OCI-LY1 (cell line): ENCODE measurements at regions not wholly inside any gene's neighbourhood (a gene's known extent, or its start where the extent isn't known, plus 50 kb on each side); places are given as distances from the start of the nearest gene placed in this dataset.

Source experiments
- H2AFZ ChIP-seq: fragments of 200-600 bp; sonication (generic), shearing (Covaris generic); 2 replicates; pipeline ENCODE4 v1.6.0; 2014; ENCODE audit warnings: antibody characterized with exemption, mild to moderate bottlenecking, low read length
- H3F3A ChIP-seq: fragments of 200-600 bp; sonication (generic), shearing (Covaris generic); 2 replicates; pipeline ENCODE4 v1.6.0; 2014; ENCODE audit warnings: mild to moderate bottlenecking, antibody characterized with exemption, low read length, moderate library complexity; ENCODE audit not compliant: insufficient read depth
- H3K27ac ChIP-seq: fragments of 200-600 bp; sonication (generic); 2 replicates; pipeline ENCODE4 v1.5.1; 2014; ENCODE audit warnings: low read length, mixed run types, mild to moderate bottlenecking, low read depth; ENCODE audit not compliant: poor library complexity, severe bottlenecking
- H3K27me3 ChIP-seq: fragments of 200-600 bp; sonication (generic); 2 replicates; pipeline ENCODE4 v1.6.0; 2014; ENCODE audit warnings: antibody characterized with exemption, mild to moderate bottlenecking, low read length, moderate library complexity; ENCODE audit not compliant: insufficient read depth
- H3K36me3 ChIP-seq: fragments of 200-600 bp; sonication (generic); 2 replicates; pipeline ENCODE4 v1.6.1; 2014; ENCODE audit warnings: mild to moderate bottlenecking, antibody characterized with exemption, low read length, moderate library complexity, mixed read lengths; ENCODE audit not compliant: insufficient read depth
- H3K4me1 ChIP-seq: fragments of 200-600 bp; sonication (generic); 2 replicates; pipeline ENCODE4 v1.5.1; 2014; ENCODE audit warnings: mild to moderate bottlenecking, low read length, moderate library complexity; ENCODE audit not compliant: insufficient read depth, severe bottlenecking
- H3K4me2 ChIP-seq: fragments of 200-600 bp; sonication (generic), shearing (Covaris generic); 2 replicates; pipeline ENCODE4 v1.6.1; 2014; ENCODE audit warnings: low read length
- H3K4me3 ChIP-seq: fragments of 200-600 bp; sonication (generic); 2 replicates; pipeline ENCODE4 v1.5.1; 2014; ENCODE audit warnings: low read length, low read depth, mild to moderate bottlenecking, mixed read lengths; ENCODE audit not compliant: poor library complexity, severe bottlenecking
- H3K79me2 ChIP-seq: fragments of 200-600 bp; shearing (Covaris generic); 2 replicates; pipeline ENCODE4 v1.6.1; 2016; ENCODE audit warnings: mixed run types, low read length, mixed read lengths; ENCODE audit not compliant: insufficient read depth
- H3K9ac ChIP-seq: fragments of 200-600 bp; sonication (generic), shearing (Covaris generic); 2 replicates; pipeline ENCODE4 v1.6.1; 2014; ENCODE audit warnings: mild to moderate bottlenecking, low read length, mixed read lengths
- H3K9me2 ChIP-seq: fragments of 200-600 bp; sonication (generic), shearing (Covaris generic); 2 replicates; pipeline ENCODE4 v1.6.1; 2014; ENCODE audit warnings: low read depth, mild to moderate bottlenecking, low read length, mixed read lengths
- H3K9me3 ChIP-seq: fragments of 200-600 bp; shearing (Covaris generic); 2 replicates; pipeline ENCODE4 v1.6.1; 2014; ENCODE audit warnings: low read length, mixed read lengths
- H4K20me1 ChIP-seq: fragments of 200-600 bp; sonication (generic), shearing (Covaris generic); 2 replicates; pipeline ENCODE4 v1.6.0; 2016; ENCODE audit warnings: mild to moderate bottlenecking, low read length; ENCODE audit not compliant: insufficient read depth
- EZH2 ChIP-seq: fragments of 200-600 bp; sonication (generic), shearing (Covaris generic); IDR thresholded peaks from 2 replicates; pipeline ENCODE4 v1.8.0; 2017; ENCODE audit warnings: borderline replicate concordance, mixed run types, mild to moderate bottlenecking, antibody characterized with exemption, low read length, moderate library complexity, mixed read lengths
- TF ChIP-seq, protein P1 (sequence below): fragments of 200-600 bp; sonication (generic), shearing (Covaris generic); IDR thresholded peaks from 2 replicates; pipeline ENCODE4 v1.5.1; 2017; ENCODE audit warnings: mild to moderate bottlenecking, antibody characterized with exemption, low read length, moderate library complexity, mixed read lengths

GRCh38 chr9:79020276-79020675, 551.5 kb upstream of the TLE4 start:
- Histone ChIP-seq H3K27ac (no peak overlapping the region), H3F3A (no peaks in the 10 kb centered on the region), H3K27me3 (no peaks in the 10 kb centered on the region), H3K9ac (no peak overlapping the region), H3K4me1 (no peaks in the 10 kb centered on the region), H3K36me3 (no peaks in the 10 kb centered on the region), H4K20me1 (no peaks in the 10 kb centered on the region), H3K79me2 (no peaks in the 10 kb centered on the region), H3K9me3 (no peaks in the 10 kb centered on the region), H3K4me2 (no peak overlapping the region), H3K4me3 (no peak overlapping the region), H2AFZ (no peak overlapping the region), H3K9me2 (no peaks in the 10 kb centered on the region)
- TF ChIP-seq, protein P1, sequence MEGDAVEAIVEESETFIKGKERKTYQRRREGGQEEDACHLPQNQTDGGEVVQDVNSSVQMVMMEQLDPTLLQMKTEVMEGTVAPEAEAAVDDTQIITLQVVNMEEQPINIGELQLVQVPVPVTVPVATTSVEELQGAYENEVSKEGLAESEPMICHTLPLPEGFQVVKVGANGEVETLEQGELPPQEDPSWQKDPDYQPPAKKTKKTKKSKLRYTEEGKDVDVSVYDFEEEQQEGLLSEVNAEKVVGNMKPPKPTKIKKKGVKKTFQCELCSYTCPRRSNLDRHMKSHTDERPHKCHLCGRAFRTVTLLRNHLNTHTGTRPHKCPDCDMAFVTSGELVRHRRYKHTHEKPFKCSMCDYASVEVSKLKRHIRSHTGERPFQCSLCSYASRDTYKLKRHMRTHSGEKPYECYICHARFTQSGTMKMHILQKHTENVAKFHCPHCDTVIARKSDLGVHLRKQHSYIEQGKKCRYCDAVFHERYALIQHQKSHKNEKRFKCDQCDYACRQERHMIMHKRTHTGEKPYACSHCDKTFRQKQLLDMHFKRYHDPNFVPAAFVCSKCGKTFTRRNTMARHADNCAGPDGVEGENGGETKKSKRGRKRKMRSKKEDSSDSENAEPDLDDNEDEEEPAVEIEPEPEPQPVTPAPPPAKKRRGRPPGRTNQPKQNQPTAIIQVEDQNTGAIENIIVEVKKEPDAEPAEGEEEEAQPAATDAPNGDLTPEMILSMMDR: no peak
- no peak for TF ChIP-seq EZH2

DNA sequence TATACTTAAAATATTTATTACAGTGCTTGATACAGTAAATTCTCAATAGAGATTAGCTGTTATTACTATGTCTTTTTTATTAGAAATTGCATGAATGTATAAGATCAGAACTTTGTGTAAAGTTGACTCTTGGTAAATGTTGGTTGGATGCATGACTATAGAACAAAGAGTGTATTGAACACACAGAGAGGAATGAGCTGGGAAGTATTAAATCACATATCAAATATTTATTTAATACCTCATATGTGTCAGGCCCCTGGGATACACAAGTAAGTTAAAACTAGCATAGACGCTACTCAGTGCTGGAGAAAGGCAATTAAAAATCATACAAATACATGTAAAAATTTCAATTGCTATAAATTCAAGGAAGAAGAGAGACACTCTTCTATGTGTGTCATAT, 550.7 kb upstream of the TLE4 start:
- Histone ChIP-seq H4K20me1 (no peaks in the 10 kb centered on the region), H3K4me3 (no peak overlapping the region), H3K9ac (no peak overlapping the region), H3K36me3 (no peaks in the 10 kb centered on the region), H3K27me3 (no peaks in the 10 kb centered on the region), H2AFZ (no peak overlapping the region), H3K9me2 (no peaks in the 10 kb centered on the region), H3K4me1 (no peaks in the 10 kb centered on the region), H3F3A (no peaks in the 10 kb centered on the region), H3K79me2 (no peaks in the 10 kb centered on the region), H3K9me3 (no peaks in the 10 kb centered on the region), H3K4me2 (no peak overlapping the region), H3K27ac (no peak overlapping the region)
- no peak for TF ChIP-seq EZH2
- TF ChIP-seq, protein P1: no peak

GRCh38 chr9:79023134-79023580, 548.6 kb upstream of the TLE4 start:
- H3K9me2 ChIP-seq: no peaks in the 10 kb centered on the region
- no peaks in the 10 kb centered on the region for H3K27me3 ChIP-seq
- no peak overlapping the region for H3K4me3 ChIP-seq
- no peak overlapping the region for H3K27ac ChIP-seq
- no peak overlapping the region for H3K9ac ChIP-seq
- no peak overlapping the region for H3K4me2 ChIP-seq
- TF ChIP-seq, protein P1: no peak
- TF ChIP-seq EZH2: no peak
- H4K20me1 ChIP-seq: no peaks in the 10 kb centered on the region
- H3K79me2 ChIP-seq: no peaks in the 10 kb centered on the region
- H3K36me3 ChIP-seq: no peaks in the 10 kb centered on the region
- no peaks in the 10 kb centered on the region for H3K9me3 ChIP-seq
- no peaks in the 10 kb centered on the region for H3F3A ChIP-seq
- H2AFZ ChIP-seq: no peak overlapping the region
- H3K4me1 ChIP-seq: no peaks in the 10 kb centered on the region
